OCI-LY7 (cell line): ENCODE measurements at regions not wholly inside any gene's neighbourhood (a gene's known extent, or its start where the extent isn't known, plus 50 kb on each side); places are given as distances from the start of the nearest gene placed in this dataset.

Experiments used
- BruUV-seq: library from RNA; stranded (reverse); fragments of 400-500 nt; replicated peaks from 2 replicates; lab custom pipeline; 2021; lab: Mats Ljungman, UMichigan
- CTCF ChIA-PET: fragments of 300-600 bp; sonication (Branson Sonifier 250); formaldehyde crosslinking; loops from one replicate; lab custom pipeline; 2022; ENCODE audit warnings: antibody characterized with exemption; ENCODE audit not compliant: unreplicated experiment; lab: Charles Lee
- POLR2A ChIA-PET: fragments of 300-600 bp; sonication (Branson Sonifier 250); formaldehyde crosslinking; loops from one replicate; lab custom pipeline; 2022; ENCODE audit warnings: antibody characterized with exemption; lab: Charles Lee
- DNase-seq: peaks from one replicate; pipeline ENCODE4 v3.0.0-alpha.2; 2015; ENCODE audit warnings: low spot score
- H2AFZ ChIP-seq: fragments of 200-600 bp; sonication (generic), shearing (Covaris generic); 2 replicates; pipeline ENCODE4 v1.6.1; 2014; ENCODE audit warnings: mild to moderate bottlenecking, antibody characterized with exemption, low read length, moderate library complexity
- H3K27ac ChIP-seq: fragments of 200-600 bp; sonication (generic); 2 replicates; pipeline ENCODE4 v1.5.1; 2014; ENCODE audit warnings: mixed run types, low read depth, mild to moderate bottlenecking, moderate library complexity, low read length, inconsistent platforms; ENCODE audit not compliant: poor library complexity, severe bottlenecking
- H3K36me3 ChIP-seq: fragments of 200-600 bp; sonication (generic); 2 replicates; pipeline ENCODE4 v1.6.1; 2014; ENCODE audit warnings: mild to moderate bottlenecking, antibody characterized with exemption, low read length, moderate library complexity, mixed read lengths; ENCODE audit not compliant: insufficient read depth
- H3K4me1 ChIP-seq: fragments of 200-600 bp; sonication (generic); 2 replicates; pipeline ENCODE4 v1.5.1; 2014; ENCODE audit warnings: mild to moderate bottlenecking, low read length; ENCODE audit not compliant: insufficient read depth, poor library complexity, severe bottlenecking
- H3K4me2 ChIP-seq: fragments of 200-600 bp; sonication (generic); 2 replicates; pipeline ENCODE4 v1.6.1; 2014; ENCODE audit warnings: mild to moderate bottlenecking, low read length
- H3K4me3 ChIP-seq: fragments of 200-600 bp; sonication (generic); 2 replicates; pipeline ENCODE4 v1.5.1; 2014; ENCODE audit warnings: mild to moderate bottlenecking, low read depth, low read length; ENCODE audit not compliant: poor library complexity, severe bottlenecking
- H3K79me2 ChIP-seq: fragments of 200-600 bp; sonication (generic); 2 replicates; pipeline ENCODE4 v1.6.1; 2016; ENCODE audit warnings: low read depth, mild to moderate bottlenecking, low read length, moderate library complexity, mixed read lengths; ENCODE audit not compliant: insufficient read depth
- H3K9me2 ChIP-seq: fragments of 200-600 bp; sonication (generic); 2 replicates; pipeline ENCODE4 v1.6.1; 2016; ENCODE audit warnings: mild to moderate bottlenecking, low read length, mixed read lengths; ENCODE audit not compliant: insufficient read depth
- H3K9me3 ChIP-seq: fragments of 200-600 bp; sonication (generic); 2 replicates; pipeline ENCODE4 v1.6.1; 2014; ENCODE audit warnings: mild to moderate bottlenecking, mixed run types, low read length, mixed read lengths
- H4K20me1 ChIP-seq: fragments of 200-600 bp; sonication (generic); 2 replicates; pipeline ENCODE4 v1.6.1; 2014; ENCODE audit warnings: mild to moderate bottlenecking, antibody characterized with exemption, low read length, moderate library complexity, mixed read lengths; ENCODE audit not compliant: insufficient read depth
- CTCF ChIP-seq: fragments of 200-600 bp; sonication (generic); conservative IDR thresholded peaks from 2 replicates; pipeline ENCODE4 v1.5.1; 2014; ENCODE audit warnings: mild to moderate bottlenecking, antibody characterized with exemption, low read length, moderate library complexity, mixed read lengths
- EZH2phosphoT487 ChIP-seq: fragments of 200-600 bp; sonication (generic); IDR thresholded peaks from 2 replicates; pipeline ENCODE4 v1.6.1; 2018; ENCODE audit warnings: low read depth, borderline replicate concordance, mild to moderate bottlenecking, mixed run types, antibody characterized with exemption, low read length, moderate library complexity, mixed read lengths
- intact Hi-C: fragments of 100-400 bp; cut with micrococcal nuclease; formaldehyde crosslinking; loops from one replicate; pipeline ENCODE4 v1.10.0; 2022; ENCODE audit not compliant: unreplicated experiment

- intact Hi-C loops = no loop called here
- ChIA-PET CTCF (no interaction called here), POLR2A (interaction anchor here (1.0 kb wide), 2 partner anchors 26 to 168 kb away, joined by 3 read pairs; no protein-coding TSS in a partner anchor)
- Histone ChIP-seq H4K20me1 (no peaks in the 10 kb centered on the region), H3K79me2 (0 out of 2 replicates have a peak, but pooled peaks cover 4% of the 10 kb centered on the region), H3K36me3 (peaks cover 27% of the 10 kb centered on the region), H3K4me3 (no peak overlapping the region), H3K27ac (no peak overlapping the region), H3K9me3 (peaks cover 19% of the 10 kb centered on the region; the same call in 1 of the 2 replicates), H3K9me2 (no peaks in the 10 kb centered on the region), H3K4me2 (no peak overlapping the region), H2AFZ (no peak overlapping the region), H3K4me1 (no peaks in the 10 kb centered on the region)
- BruUV-seq = no TSS peak
- TF ChIP-seq EZH2phosphoT487 = no peak
- no peak for TF ChIP-seq CTCF
- DNase-seq = no peak
These were observed 117.5 kb upstream of the TMEM168 start for GRCh38 chr7:112907658-112908057.

- no peak overlapping the region for H3K27ac ChIP-seq
- no peak overlapping the region for H3K4me3 ChIP-seq
- peaks cover 16% of the 10 kb centered on the region for H3K36me3 ChIP-seq
- ChIA-PET CTCF (no interaction called here), POLR2A (no interaction called here)
- no peaks in the 10 kb centered on the region for H3K79me2 ChIP-seq
- DNase-seq = no peak
- TF ChIP-seq CTCF (no peak), EZH2phosphoT487 (no peak)
- H4K20me1 ChIP-seq = no peaks in the 10 kb centered on the region
- H2AFZ ChIP-seq = no peak overlapping the region
- BruUV-seq = no TSS peak
- H3K4me2 ChIP-seq = no peak overlapping the region
- no peaks in the 10 kb centered on the region for H3K4me1 ChIP-seq
- intact Hi-C loops = no loop called here
- peaks cover 19% of the 10 kb centered on the region; the same call in 1 of the 2 replicates for H3K9me3 ChIP-seq
- no peaks in the 10 kb centered on the region for H3K9me2 ChIP-seq
These were observed 115.8 kb upstream of the TMEM168 start for GRCh38 chr7:112905950-112906349.

GRCh38 chr7:112905413-112905812 lies 115.2 kb upstream of the TMEM168 start:
- no peak for DNase-seq
- no peak for TF ChIP-seq CTCF
- TF ChIP-seq EZH2phosphoT487 = no peak
- H3K9me2 ChIP-seq = no peaks in the 10 kb centered on the region
- no peaks in the 10 kb centered on the region for H4K20me1 ChIP-seq
- no TSS peak for BruUV-seq
- no peak overlapping the region for H2AFZ ChIP-seq
- CTCF ChIA-PET = no interaction called here
- no peak overlapping the region for H3K4me3 ChIP-seq
- H3K4me1 ChIP-seq = no peaks in the 10 kb centered on the region
- intact Hi-C loops = no loop called here
- H3K79me2 ChIP-seq = no peaks in the 10 kb centered on the region
- H3K4me2 ChIP-seq = no peak overlapping the region
- H3K27ac ChIP-seq = no peak overlapping the region
- H3K9me3 ChIP-seq = peaks cover 19% of the 10 kb centered on the region; the same call in 1 of the 2 replicates
- peaks cover 11% of the 10 kb centered on the region for H3K36me3 ChIP-seq
- POLR2A ChIA-PET = no interaction called here
